CD4-positive, alpha-beta T cell treated with Interleukin-17A for 4 hours (primary cell): ENCODE measurements at regions not wholly inside any gene's neighbourhood (a gene's known extent, or its start where the extent isn't known, plus 50 kb on each side); places are given as distances from the start of the nearest gene placed in this dataset.

Experiments
- DNase-seq: peaks from one replicate; pipeline ENCODE4 v3.0.0-alpha.2; 2020; ENCODE audit warnings: mixed read lengths

DNA sequence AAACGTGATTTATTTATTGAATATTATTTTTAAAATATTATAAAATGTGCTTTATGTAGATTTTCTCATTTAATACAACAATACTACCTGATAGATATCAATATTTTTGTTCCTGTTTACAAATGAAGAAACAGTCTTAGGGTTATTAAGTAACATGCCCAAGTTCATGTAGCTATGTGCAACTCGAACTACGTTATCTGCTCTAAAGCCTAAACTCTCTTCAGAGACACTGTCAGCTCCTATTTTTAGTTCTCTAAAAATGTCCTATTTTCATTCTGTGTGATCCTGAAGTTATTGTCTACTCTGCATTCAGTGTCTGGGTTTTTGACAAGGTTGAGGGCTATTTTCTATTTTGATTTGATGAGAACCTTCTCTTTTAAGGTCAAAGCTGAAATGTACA lies 550.1 kb upstream of the B3GALT2 start:
- DNase-seq, result no peak

- no peak for DNase-seq
These were observed 547.3 kb upstream of the B3GALT2 start for GRCh38 chr1:193733674-193734073.

DNA sequence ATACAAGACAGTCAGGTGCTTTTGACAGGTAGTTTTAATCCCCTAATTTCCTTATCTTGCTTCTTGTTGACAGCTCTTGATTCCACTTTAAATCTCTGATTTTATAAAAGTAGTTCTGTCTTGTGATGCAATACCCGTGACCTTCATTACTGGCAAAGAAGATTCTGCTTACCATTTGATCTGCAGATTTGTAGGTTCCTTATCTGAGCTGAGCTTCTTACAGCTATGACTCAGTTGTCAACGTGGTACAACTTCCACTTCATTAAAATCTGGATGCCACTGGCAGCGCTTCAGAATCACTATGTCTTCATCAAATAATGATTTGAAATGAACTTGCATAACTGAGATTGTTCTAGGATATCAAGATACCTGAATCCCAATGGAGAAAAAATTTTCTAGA lies 543.6 kb upstream of the B3GALT2 start:
- no peak for DNase-seq

- no peak for DNase-seq
These were observed 543.0 kb upstream of the B3GALT2 start for GRCh38 chr1:193729429-193729828.

DNA sequence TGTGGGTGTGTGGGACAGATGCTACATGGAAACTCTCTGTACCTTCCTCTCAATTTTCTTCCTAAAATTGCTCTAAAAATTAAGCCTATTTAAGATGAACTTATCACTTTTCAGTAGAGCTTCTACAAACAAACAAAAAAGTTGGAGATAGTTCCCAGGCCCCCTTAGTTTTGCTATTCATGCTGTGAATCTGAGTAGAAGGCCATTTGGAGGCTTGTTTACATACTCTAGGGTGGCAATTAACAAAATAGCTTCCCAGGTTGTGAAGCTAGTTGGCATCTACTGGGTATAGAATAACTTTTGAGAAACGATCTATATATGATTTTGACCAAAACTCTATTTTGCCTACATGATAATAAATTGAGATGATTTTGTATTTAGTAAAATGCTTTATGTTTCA lies 541.4 kb upstream of the B3GALT2 start:
- no peak for DNase-seq

GRCh38 chr1:193726722-193727121 lies 540.3 kb upstream of the B3GALT2 start:
- DNase-seq, result no peak

- no peak for DNase-seq
These were observed 526.0 kb upstream of the B3GALT2 start for GRCh38 chr1:193712392-193712791.

- DNase-seq, result no peak
These were observed 523.2 kb upstream of the B3GALT2 start for GRCh38 chr1:193709607-193710006.

DNA sequence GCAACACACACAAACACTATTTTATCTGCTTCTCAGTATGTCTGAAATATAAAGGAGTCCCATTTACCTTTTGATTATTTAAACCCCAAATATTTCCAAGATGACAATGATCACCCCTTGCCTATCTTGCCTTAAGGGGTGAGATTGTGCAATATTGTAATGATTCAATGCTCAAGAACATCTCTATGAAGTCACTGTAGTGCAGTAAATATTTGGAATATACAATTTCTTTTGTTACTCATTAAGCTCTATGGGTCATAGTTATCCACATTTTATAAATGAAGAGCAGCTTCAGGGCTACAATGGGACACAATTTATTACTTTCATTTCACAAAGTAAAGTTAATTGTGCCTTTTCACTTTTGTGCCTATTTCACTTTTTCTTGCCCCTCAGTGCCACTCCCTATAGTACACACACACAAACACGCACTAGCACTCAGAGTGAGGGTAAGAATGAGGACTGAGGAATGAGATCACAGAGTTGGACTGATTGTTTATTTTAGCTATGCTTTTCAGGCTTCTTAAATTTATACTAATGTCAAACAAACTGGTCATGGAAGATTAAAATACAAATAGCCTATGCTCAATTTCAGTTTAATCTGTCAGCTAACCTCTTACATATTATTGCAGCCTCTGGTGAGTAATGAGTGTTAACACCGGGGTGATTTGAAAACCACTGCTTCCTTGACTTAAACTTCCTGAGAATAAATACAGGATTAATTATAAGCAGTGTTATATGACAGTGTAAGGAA lies 521.0 kb upstream of the B3GALT2 start:
- no peak for DNase-seq

DNA sequence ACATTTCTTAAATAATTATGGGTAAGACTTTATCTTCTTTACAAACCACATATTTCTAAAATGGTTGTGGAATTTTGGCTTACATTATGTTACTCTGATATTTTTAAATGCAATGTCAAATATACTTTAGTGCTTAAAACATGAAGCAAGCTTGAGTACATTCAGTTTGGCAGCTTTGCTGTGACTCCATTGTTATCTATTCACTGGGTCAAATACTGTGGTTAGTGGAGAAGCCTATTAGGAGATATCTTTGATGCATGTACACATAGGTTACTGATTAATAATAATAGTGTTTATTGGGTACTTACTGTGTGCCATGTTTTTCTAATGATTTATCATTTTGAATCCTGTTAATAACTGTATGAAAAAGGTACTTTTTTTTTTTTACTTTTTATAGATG lies 520.4 kb upstream of the B3GALT2 start:
- no peak for DNase-seq

DNA sequence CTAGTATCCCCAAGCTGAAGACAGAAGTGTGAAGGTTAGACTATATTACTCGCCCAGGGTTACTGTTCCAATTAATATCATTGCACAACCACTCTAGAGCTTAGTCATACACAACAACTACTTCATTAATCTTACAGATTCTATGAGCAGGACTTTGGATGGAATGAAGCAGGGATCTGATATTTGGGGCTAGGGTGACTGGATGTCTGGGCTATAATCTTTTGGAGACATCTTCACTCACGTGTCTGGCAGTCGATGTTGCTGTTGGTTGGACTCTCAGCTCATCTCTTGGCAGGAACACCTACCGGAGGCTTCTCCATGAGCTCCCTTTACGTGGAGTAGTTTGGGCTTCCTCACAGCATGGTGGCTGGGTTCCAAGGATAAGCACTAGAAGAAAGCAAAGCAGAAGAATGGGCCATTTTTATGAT lies 519.2 kb upstream of the B3GALT2 start:
- DNase-seq, result no peak

DNA sequence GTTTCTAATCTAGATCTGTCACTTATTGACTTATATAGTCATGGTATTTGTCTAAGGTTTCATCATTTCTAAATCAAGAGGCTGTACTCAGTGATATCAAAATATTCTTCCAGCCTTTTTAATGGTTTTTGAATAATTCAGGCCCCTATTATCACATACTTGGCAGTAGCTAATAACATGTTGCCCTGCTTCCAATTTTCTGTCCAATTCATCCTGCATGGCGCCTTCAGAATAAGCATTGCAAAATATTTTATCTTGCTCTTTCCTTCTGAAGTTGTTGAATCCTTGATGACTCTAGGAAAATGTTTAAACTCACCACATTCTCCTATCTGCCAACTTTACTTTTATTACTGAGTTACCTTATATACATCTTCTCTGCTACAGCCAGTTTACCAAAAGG lies 517.2 kb upstream of the B3GALT2 start:
- DNase-seq, result no peak

- no peak for DNase-seq
These were observed 516.7 kb upstream of the B3GALT2 start for GRCh38 chr1:193703121-193703520.

- no peak for DNase-seq
These were observed 515.3 kb upstream of the B3GALT2 start for GRCh38 chr1:193701759-193702158.

DNA sequence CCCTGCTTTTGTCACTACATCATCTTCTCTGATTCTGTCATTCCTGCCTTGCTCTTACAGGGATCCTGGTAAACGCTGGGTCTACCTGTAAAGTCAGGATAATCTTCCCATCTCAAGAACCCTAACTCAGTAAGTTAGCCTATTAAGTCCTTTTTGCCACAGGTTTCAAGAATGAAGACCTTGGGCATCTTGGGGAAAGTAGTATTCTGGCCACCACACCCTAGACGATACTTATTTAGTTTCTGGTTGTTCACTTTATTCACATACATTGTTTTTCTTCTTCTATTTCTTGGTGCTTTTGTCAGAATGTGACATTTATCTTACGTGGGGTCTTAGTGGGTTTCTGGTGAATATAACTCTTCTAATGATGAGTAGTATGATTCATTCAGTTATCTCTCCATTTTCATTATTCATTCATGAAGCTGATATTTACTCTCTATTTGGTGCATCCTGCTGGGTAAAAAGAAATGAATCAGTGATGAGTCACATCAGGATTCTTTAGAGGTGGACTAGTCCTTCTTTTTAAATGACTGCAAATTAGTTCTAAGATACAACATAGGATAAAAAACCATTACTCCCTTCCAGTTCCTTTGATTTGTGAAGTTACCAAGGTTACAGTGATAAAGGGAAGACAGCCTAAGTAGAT lies 514.4 kb upstream of the B3GALT2 start:
- no peak for DNase-seq

GRCh38 chr1:193699261-193699660 lies 512.8 kb upstream of the B3GALT2 start:
- no peak for DNase-seq

DNA sequence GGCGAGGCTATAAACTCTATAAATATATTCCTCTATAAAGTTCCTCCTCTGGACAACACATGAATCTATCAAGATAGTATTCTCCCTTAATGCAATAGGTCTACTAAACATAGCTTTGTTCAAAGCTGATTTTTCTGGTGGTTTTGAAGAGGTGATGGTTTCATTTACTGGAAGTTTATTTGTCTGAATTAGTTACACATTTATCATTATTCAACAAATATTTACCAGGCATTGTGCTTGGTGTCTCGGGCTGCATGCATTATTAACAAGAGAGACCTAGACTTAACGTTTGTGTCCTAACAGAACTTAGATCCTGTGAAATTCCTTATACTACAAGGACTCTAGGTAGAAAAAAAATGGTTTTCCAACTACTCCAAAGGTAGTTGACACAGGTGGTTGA lies 511.4 kb upstream of the B3GALT2 start:
- DNase-seq, result no peak

GRCh38 chr1:193697115-193697762 lies 510.8 kb upstream of the B3GALT2 start:
- no peak for DNase-seq

GRCh38 chr1:193694741-193695140 lies 508.3 kb upstream of the B3GALT2 start:
- no peak for DNase-seq

DNA sequence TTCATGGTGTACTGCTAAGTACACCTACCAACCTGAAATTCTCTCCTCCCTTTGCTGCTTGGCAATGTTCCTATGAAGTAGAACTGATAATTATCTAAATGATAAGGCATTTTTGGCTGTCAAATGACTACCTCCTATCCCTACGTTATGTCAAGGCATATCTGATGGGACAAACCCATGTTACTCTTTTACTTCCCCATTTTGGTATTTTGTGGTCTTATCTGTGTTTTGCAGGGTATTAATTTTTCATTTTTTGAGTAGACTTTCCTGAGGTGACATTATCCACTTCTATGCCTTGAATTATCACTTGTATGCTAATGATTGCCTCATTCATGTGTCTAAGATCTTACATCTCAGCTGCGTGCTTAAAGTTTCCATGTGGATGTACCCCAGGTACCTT lies 499.6 kb upstream of the B3GALT2 start:
- no peak for DNase-seq

DNA sequence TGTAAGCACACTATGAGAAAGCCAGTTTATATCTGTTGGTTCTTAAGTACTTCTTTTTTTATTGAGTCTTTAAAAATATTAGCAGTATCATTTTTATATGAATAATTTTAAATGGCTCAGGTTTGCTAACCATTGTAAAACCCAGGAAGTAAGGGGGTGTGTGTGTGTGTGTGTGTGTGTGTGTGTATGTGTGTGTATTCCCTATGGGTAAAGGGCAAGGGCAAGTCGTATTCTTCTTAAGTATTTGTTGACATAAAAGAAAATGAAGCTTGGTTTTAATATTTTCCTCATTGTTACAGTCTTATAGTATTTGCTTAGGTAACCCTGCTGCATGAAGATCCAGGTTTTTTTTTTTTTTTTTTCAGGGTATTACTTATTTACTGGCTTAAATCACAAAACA lies 495.0 kb upstream of the B3GALT2 start:
- DNase-seq, result no peak

DNA sequence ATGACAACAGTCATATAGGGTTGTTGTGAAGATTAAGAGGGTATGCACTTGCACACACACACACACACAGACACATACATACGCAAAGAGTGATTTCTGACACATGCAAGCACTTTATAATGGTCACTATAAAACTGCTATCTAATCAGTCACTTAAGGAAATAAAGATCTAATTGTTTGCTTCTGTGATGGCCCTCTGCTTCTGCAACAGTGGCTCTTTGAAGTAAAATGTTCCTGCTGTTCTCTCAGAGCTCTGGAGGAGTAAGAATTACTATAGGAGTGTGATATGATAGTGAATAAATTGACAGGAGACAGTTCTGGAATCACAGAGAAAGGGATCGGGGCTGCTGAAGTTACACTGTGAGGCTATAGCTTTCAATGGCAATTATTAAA lies 494.5 kb upstream of the B3GALT2 start:
- DNase-seq, result no peak

GRCh38 chr1:193680247-193680923 lies 494.0 kb upstream of the B3GALT2 start:
- DNase-seq, result no peak

GRCh38 chr1:193677874-193678273 lies 491.5 kb upstream of the B3GALT2 start:
- no peak for DNase-seq
